ENCODE measurements at regions not wholly inside any gene's neighbourhood (a gene's known extent, or its start where the extent isn't known, plus 50 kb on each side); places are given as distances from the start of the nearest gene placed in this dataset.

DNA sequence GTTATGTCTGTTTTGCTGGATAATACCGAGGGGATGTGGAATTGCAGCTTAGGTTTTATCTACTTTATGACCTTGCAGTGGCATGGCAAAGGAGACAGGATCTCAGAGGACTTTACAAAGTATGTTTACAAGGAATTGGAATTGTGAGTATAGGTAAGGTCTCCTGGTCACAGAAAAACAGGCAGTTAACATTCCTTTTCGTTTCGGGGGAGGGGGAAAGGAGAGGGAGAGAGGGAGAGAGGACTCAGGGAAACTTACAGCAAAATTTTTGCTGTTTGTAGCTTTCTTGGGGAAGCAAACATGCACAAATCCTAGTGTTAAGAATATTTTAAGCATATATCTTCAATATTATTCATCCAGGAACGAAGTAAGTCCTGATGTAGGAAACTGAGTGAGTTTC, 590.5 kb upstream of the LRFN5 start:
- no peak overlapping the region for H3K4me3 Mint-ChIP-seq (ENCODE audit: unreplicated experiment)
- no peak for DNase-seq
- no peaks in the 10 kb centered on the region for H3K36me3 Mint-ChIP-seq (ENCODE audit: unreplicated experiment)
- H3K27ac Mint-ChIP-seq (ENCODE audit: unreplicated experiment) = no peak overlapping the region
- no peaks in the 10 kb centered on the region for H3K27me3 Mint-ChIP-seq (ENCODE audit: unreplicated experiment)
- TF ChIP-seq, protein P1, sequence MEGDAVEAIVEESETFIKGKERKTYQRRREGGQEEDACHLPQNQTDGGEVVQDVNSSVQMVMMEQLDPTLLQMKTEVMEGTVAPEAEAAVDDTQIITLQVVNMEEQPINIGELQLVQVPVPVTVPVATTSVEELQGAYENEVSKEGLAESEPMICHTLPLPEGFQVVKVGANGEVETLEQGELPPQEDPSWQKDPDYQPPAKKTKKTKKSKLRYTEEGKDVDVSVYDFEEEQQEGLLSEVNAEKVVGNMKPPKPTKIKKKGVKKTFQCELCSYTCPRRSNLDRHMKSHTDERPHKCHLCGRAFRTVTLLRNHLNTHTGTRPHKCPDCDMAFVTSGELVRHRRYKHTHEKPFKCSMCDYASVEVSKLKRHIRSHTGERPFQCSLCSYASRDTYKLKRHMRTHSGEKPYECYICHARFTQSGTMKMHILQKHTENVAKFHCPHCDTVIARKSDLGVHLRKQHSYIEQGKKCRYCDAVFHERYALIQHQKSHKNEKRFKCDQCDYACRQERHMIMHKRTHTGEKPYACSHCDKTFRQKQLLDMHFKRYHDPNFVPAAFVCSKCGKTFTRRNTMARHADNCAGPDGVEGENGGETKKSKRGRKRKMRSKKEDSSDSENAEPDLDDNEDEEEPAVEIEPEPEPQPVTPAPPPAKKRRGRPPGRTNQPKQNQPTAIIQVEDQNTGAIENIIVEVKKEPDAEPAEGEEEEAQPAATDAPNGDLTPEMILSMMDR (IDR thresholded peaks at IDR 0.05; ENCODE audit: partially characterized antibody, unreplicated experiment) = no peak
- no peaks in the 10 kb centered on the region for H3K4me1 Mint-ChIP-seq (ENCODE audit: low read depth, unreplicated experiment)
- H3K9me3 Mint-ChIP-seq (ENCODE audit: unreplicated experiment) = no peaks in the 10 kb centered on the region

DNA sequence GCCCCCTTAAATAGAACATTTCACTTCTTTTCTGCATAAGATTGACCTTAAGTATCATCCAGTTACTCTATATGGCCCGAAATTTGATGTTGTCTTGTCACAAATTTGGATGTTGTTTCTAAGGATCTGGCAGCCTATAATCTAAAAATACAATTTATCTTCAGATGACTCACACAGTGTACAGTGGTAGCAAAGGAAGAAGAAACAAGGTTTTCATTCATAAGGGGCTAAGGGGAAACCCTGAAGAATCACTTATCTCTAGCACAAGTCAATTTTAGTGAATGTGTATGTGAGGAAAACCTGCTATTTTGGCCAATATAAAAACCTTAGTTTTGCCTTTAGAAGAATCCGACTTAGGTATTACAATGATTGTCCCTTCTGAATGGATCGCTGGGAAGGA, 606.3 kb upstream of the LRFN5 start:
- Mint-ChIP-seq H3K27ac (ENCODE audit: unreplicated experiment) (no peak overlapping the region), H3K4me3 (ENCODE audit: unreplicated experiment) (no peak overlapping the region), H3K4me1 (ENCODE audit: low read depth, unreplicated experiment) (no peaks in the 10 kb centered on the region), H3K27me3 (ENCODE audit: unreplicated experiment) (no peaks in the 10 kb centered on the region), H3K9me3 (ENCODE audit: unreplicated experiment) (no peaks in the 10 kb centered on the region), H3K36me3 (ENCODE audit: unreplicated experiment) (no peaks in the 10 kb centered on the region)
- no peak for DNase-seq
- TF ChIP-seq, protein P1 (IDR thresholded peaks at IDR 0.05; ENCODE audit: partially characterized antibody, unreplicated experiment) = no peak

DNA sequence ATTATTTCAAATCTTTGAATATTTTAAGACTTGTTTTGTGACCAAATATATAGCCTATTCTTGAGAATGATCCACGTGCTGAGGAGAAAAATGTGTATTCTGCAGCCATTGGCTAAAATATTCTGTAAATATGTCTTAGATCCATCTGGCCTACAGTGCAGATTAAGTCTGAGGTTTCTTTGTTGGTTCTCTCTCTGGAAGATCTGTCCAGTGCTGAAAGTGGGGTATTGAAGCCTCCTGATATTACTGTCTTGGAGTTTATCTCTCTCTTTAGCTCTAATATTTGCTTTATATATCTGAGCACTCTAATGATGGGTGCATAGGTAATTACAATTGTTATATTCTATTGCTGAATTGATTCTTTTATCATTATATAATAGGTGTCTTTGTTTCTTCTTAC, 617.4 kb upstream of the LRFN5 start:
- H3K27ac Mint-ChIP-seq (ENCODE audit: unreplicated experiment) = no peak overlapping the region
- peaks cover 1% of the 10 kb centered on the region for H3K27me3 Mint-ChIP-seq (ENCODE audit: unreplicated experiment)
- TF ChIP-seq, protein P1 (IDR thresholded peaks at IDR 0.05; ENCODE audit: partially characterized antibody, unreplicated experiment) = no peak
- DNase-seq = no peak
- H3K36me3 Mint-ChIP-seq (ENCODE audit: unreplicated experiment) = peaks cover 18% of the 10 kb centered on the region
- H3K4me3 Mint-ChIP-seq (ENCODE audit: unreplicated experiment) = no peak overlapping the region
- H3K4me1 Mint-ChIP-seq (ENCODE audit: low read depth, unreplicated experiment) = peaks cover 3% of the 10 kb centered on the region
- peaks cover 6% of the 10 kb centered on the region for H3K9me3 Mint-ChIP-seq (ENCODE audit: unreplicated experiment)

DNA sequence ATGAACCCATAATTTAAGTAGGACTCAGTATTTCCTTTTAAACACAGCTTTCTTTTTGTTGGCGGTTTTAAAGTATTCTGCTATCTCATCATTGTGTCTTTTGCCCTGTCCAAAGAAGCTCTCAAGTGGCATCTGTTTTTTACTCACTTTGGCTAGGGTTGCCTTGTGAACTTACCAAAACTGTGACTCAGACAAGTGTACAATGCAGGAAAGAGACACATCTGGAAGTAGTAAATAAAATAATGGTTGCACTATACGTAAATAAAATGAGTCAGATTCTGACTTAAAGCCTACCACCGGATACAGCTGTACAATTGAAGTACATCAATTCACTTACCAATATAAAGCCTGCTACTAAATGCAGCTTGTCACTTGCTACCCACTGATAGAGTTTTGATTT, 619.2 kb upstream of the LRFN5 start:
- TF ChIP-seq, protein P1 (IDR thresholded peaks at IDR 0.05; ENCODE audit: partially characterized antibody, unreplicated experiment) = no peak
- H3K27ac Mint-ChIP-seq (ENCODE audit: unreplicated experiment) = no peak overlapping the region
- H3K36me3 Mint-ChIP-seq (ENCODE audit: unreplicated experiment) = peaks cover 7% of the 10 kb centered on the region
- H3K4me1 Mint-ChIP-seq (ENCODE audit: low read depth, unreplicated experiment) = peaks cover 10% of the 10 kb centered on the region
- no peak overlapping the region for H3K4me3 Mint-ChIP-seq (ENCODE audit: unreplicated experiment)
- H3K27me3 Mint-ChIP-seq (ENCODE audit: unreplicated experiment) = peaks cover 1% of the 10 kb centered on the region
- DNase-seq = no peak
- peaks cover 4% of the 10 kb centered on the region for H3K9me3 Mint-ChIP-seq (ENCODE audit: unreplicated experiment)

DNA sequence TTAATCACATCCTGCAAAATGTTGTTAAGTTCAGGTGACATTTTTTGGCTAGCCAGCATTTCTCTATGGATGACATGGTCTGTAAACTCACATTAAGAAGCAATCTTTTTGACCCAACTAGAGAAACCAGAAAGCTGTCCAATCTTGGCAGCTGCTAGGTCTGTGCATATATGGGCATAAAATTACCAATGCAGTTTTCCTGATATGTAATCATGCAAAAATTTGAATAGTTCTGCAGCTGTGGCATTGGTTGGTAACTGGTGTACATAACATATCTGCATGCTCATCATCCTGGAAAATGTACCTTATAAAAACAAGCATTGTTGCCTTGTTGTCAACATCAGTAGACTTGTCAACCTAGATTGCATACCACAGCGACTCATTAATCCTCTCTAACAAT, 620.0 kb upstream of the LRFN5 start:
- H3K4me1 Mint-ChIP-seq (ENCODE audit: low read depth, unreplicated experiment) = peaks cover 11% of the 10 kb centered on the region

More for the DNA sequence above, 620.0 kb upstream of the LRFN5 start:
- no peaks in the 10 kb centered on the region for H3K9me3 Mint-ChIP-seq (ENCODE audit: unreplicated experiment)
- H3K27me3 Mint-ChIP-seq (ENCODE audit: unreplicated experiment) = peaks cover 1% of the 10 kb centered on the region
- H3K4me3 Mint-ChIP-seq (ENCODE audit: unreplicated experiment) = no peak overlapping the region
- H3K36me3 Mint-ChIP-seq (ENCODE audit: unreplicated experiment) = no peaks in the 10 kb centered on the region
- DNase-seq = no peak
- TF ChIP-seq, protein P1 (IDR thresholded peaks at IDR 0.05; ENCODE audit: partially characterized antibody, unreplicated experiment) = no peak
- H3K27ac Mint-ChIP-seq (ENCODE audit: unreplicated experiment) = no peak overlapping the region

Measured in glutamatergic neuron (in vitro differentiated cells).